ENCODE measurements at regions not wholly inside any gene's neighbourhood (a gene's known extent, or its start where the extent isn't known, plus 50 kb on each side); places are given as distances from the start of the nearest gene placed in this dataset.

DNA sequence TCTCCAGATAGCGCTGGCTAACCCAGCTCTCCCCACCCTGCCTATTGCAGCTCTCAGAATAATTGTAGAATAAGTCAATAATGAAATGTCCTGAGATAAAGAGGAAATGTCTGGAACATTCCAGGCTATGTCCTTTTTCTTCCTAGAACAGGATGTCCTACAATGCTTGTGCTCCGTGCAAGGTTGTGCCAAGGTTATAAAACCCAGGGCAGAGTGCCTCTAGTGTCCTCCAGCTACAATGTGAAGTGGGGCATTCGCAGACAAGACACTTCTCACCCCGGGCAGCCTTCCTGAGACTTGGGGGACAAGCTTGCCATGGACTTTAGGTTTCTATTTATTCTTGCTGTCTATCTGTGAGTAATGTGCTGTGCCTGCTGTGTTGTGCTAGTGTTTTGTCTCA, 900.6 kb downstream of the TUSC7 start:
- H3K4me1 Mint-ChIP-seq (ENCODE audit: low read depth): no peaks in the 10 kb centered on the region
- POLR2A ChIA-PET: no interaction called here
- ATAC-seq (no peak), DNase-seq (no peak)
- H3K27me3 Mint-ChIP-seq (ENCODE audit: low read depth): no peaks in the 10 kb centered on the region
- H3K27ac Mint-ChIP-seq: no peak overlapping the region
- CTCF ChIA-PET: no interaction called here
- H3K36me3 Mint-ChIP-seq (ENCODE audit: low read depth): no peaks in the 10 kb centered on the region
- no peak overlapping the region for H3K4me3 Mint-ChIP-seq
- H3K9me3 Mint-ChIP-seq (ENCODE audit: insufficient read depth): no peaks in the 10 kb centered on the region

DNA sequence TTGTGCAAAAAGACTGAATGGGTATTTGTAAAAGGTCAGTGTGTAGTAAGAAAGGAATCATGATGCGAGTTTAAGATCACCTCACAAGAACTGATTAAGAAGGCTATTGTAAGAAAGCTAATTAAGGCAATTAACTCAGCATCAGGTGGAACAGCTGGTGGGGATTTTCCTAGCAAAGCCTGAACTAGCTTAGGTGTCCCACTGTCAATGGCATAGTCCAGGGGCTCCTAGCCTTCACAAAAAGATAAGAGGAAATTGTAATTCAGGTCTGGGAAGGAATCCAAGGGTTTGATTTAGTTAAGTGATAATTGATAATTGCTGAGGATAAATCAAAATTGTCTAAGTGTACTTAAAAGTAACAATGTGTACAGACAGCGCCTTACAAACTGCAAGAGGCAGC, 901.6 kb downstream of the TUSC7 start:
- POLR2A ChIA-PET: no interaction called here
- no peaks in the 10 kb centered on the region for H3K36me3 Mint-ChIP-seq (ENCODE audit: low read depth)

DNA sequence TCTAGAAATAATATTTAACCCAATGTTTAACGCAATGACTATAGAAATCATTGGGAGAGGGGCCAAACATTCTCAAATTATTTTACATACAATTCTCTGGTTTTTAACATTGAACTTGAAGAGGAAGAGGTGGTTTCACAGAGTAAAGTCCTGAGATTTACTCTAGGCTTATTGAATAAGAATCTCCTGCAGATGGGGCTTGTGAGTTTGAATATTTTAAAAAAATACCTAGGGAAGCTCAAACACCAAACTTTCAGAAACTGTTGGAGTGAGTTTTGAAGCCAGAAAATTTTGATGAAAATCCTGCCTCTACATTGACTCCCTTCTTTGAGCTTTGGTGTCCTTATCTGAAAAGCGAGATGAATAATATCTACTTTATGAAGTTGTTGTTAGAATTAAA, 906.6 kb downstream of the TUSC7 start:
- H3K4me3 Mint-ChIP-seq: no peak overlapping the region
- ChIA-PET CTCF (no interaction called here), POLR2A (no interaction called here)
- ATAC-seq (no peak), DNase-seq (no peak)
- no peaks in the 10 kb centered on the region for H3K36me3 Mint-ChIP-seq (ENCODE audit: low read depth)
- no peaks in the 10 kb centered on the region for H3K27me3 Mint-ChIP-seq (ENCODE audit: low read depth)
- no peak overlapping the region for H3K27ac Mint-ChIP-seq
- H3K4me1 Mint-ChIP-seq (ENCODE audit: low read depth): no peaks in the 10 kb centered on the region
- no peaks in the 10 kb centered on the region for H3K9me3 Mint-ChIP-seq (ENCODE audit: insufficient read depth)

More for the DNA sequence above, 901.6 kb downstream of the TUSC7 start:
- no peak for DNase-seq
- Mint-ChIP-seq H3K27ac (no peak overlapping the region), H3K27me3 (ENCODE audit: low read depth) (no peaks in the 10 kb centered on the region), H3K4me1 (ENCODE audit: low read depth) (no peaks in the 10 kb centered on the region), H3K9me3 (ENCODE audit: insufficient read depth) (no peaks in the 10 kb centered on the region), H3K4me3 (no peak overlapping the region)
- CTCF ChIA-PET: no interaction called here
- no peak for ATAC-seq

DNA sequence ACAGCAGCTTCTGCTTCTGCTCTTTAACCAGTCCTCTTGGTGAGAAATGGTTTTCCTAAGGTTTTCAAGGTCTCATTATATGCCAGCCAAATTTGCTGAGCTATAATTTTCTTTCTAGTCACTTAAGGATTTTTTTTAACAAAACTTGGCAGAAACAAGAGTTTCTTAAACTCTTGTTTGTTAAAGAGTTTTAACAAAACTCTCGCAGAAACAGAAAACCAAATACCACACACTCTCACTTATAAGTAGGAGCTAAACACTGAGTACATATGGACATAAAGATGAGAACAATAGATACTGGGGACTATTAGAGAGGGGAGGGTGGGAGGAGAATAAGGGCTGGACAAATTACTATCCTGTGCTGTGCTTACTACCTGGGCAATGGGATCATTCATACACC, 908.3 kb downstream of the TUSC7 start:
- Mint-ChIP-seq H3K27me3 (ENCODE audit: low read depth) (no peaks in the 10 kb centered on the region), H3K4me1 (ENCODE audit: low read depth) (no peaks in the 10 kb centered on the region), H3K4me3 (no peak overlapping the region), H3K9me3 (ENCODE audit: insufficient read depth) (no peaks in the 10 kb centered on the region), H3K36me3 (ENCODE audit: low read depth) (no peaks in the 10 kb centered on the region), H3K27ac (no peak overlapping the region)
- POLR2A ChIA-PET: no interaction called here
- no peak for DNase-seq
- CTCF ChIA-PET: no interaction called here
- no peak for ATAC-seq

DNA sequence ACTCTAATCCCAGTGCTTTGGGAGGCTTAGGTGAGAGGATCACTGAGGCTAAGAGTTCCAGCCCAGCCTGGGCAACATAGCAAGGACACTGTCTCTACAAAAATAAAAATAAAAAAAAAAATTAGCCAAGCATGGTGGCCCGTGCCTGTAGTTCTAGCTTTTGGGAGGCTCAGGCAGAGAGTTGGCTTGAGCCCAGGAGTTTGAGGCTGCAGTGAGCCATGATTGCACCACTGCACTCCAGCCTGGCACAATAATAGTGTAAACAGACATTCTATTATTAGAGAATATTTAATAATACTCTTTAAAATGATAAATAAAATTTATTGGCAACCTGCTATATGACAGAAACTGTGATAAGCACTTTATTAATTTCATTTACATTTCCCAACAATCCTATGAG, 908.9 kb downstream of the TUSC7 start:
- Mint-ChIP-seq H3K27me3 (ENCODE audit: low read depth) (no peaks in the 10 kb centered on the region), H3K4me3 (no peak overlapping the region), H3K9me3 (ENCODE audit: insufficient read depth) (no peaks in the 10 kb centered on the region), H3K4me1 (ENCODE audit: low read depth) (no peaks in the 10 kb centered on the region), H3K36me3 (ENCODE audit: low read depth) (no peaks in the 10 kb centered on the region), H3K27ac (no peak overlapping the region)
- ChIA-PET CTCF (no interaction called here), POLR2A (no interaction called here)
- ATAC-seq (no peak), DNase-seq (no peak)

DNA sequence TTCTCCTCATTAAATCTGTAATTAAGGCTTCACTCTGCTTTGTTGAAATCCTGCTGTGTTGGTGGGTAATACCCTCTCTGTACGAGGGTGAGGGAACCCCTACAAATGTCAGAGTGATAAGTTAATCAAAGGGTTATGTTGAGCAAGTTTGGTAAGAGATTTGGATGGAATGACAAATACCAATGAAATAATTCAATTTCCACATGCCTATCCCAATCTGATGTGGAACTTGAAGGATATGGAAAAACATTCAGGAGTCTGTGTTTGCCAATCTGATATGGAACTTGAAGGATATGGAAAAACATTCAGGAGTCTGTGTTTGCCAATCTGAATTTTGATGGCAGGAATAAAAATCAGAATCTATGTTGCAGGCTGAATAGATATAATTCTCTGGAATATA, 910.2 kb downstream of the TUSC7 start:
- H3K27me3 Mint-ChIP-seq (ENCODE audit: low read depth): no peaks in the 10 kb centered on the region
- no peak for DNase-seq

DNA sequence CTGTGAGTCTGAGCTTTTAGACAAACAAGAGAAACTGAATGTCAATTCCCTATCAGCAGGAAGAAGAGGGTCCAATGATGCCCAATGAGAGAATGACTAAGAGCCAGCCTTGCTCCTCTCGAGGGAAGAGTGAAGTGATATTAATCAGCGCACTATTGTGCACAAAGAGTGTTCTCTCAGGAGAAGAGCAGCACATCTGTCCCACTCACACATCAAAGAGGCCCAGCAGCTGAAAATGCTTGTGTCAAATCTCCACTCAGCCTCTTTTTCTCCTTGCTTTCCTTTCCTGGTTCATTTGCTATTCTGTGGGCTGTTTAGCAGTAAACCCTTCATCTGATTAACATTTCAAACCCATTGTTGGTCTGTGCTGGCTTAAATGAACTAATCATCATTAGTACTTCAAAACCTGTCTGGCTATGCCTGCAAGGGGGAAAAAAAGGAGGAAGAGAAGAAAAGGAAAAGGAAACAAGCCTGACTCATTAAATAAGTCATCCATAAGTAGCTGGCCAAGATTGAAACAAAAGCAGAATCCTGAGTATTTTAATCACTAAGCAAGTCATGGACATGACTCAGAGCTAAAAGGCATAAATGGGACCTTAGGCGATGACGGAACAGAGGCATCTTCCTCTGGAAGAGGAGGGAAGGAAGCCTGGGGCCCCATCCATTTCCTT, 912.7 kb downstream of the TUSC7 start:
- CTCF ChIA-PET: no interaction called here
- Mint-ChIP-seq H3K27me3 (ENCODE audit: low read depth) (no peaks in the 10 kb centered on the region), H3K27ac (no peak overlapping the region), H3K4me3 (no peak overlapping the region), H3K36me3 (ENCODE audit: low read depth) (no peaks in the 10 kb centered on the region), H3K9me3 (ENCODE audit: insufficient read depth) (peaks cover 6% of the 10 kb centered on the region), H3K4me1 (ENCODE audit: low read depth) (no peaks in the 10 kb centered on the region)
- no peak for ATAC-seq
- POLR2A ChIA-PET: no interaction called here
- DNase-seq: no peak

More for the DNA sequence above, 910.2 kb downstream of the TUSC7 start:
- H3K36me3 Mint-ChIP-seq (ENCODE audit: low read depth): no peaks in the 10 kb centered on the region
- H3K4me1 Mint-ChIP-seq (ENCODE audit: low read depth): no peaks in the 10 kb centered on the region
- ChIA-PET POLR2A (no interaction called here), CTCF (no interaction called here)
- no peak for ATAC-seq
- peaks cover 3% of the 10 kb centered on the region for H3K9me3 Mint-ChIP-seq (ENCODE audit: insufficient read depth)
- no peak overlapping the region for H3K27ac Mint-ChIP-seq
- H3K4me3 Mint-ChIP-seq: no peak overlapping the region

DNA sequence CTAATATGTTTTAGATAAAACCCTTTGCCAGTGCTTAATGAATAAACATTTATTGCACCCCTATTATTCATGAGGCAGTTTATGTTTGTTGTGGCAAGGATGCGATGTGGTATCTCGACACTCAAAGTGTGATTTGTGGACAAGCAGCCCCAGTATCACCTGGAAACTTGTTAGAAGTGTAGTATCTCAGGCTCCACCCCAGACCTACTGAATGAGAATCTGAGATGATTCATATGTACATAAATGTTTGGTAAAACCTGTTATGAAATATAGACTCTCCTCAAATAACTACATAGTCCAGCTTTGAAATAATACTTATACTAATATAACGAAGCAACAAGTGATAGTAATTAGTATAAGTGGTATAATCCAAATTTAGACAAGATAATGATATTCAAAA, 914.8 kb downstream of the TUSC7 start:
- no peak for DNase-seq
- ChIA-PET POLR2A (no interaction called here), CTCF (no interaction called here)
- no peaks in the 10 kb centered on the region for H3K4me1 Mint-ChIP-seq (ENCODE audit: low read depth)
- no peaks in the 10 kb centered on the region for H3K27me3 Mint-ChIP-seq (ENCODE audit: low read depth)
- no peak overlapping the region for H3K27ac Mint-ChIP-seq
- no peak for ATAC-seq
- no peak overlapping the region for H3K4me3 Mint-ChIP-seq
- no peaks in the 10 kb centered on the region for H3K36me3 Mint-ChIP-seq (ENCODE audit: low read depth)
- peaks cover 6% of the 10 kb centered on the region for H3K9me3 Mint-ChIP-seq (ENCODE audit: insufficient read depth)

DNA sequence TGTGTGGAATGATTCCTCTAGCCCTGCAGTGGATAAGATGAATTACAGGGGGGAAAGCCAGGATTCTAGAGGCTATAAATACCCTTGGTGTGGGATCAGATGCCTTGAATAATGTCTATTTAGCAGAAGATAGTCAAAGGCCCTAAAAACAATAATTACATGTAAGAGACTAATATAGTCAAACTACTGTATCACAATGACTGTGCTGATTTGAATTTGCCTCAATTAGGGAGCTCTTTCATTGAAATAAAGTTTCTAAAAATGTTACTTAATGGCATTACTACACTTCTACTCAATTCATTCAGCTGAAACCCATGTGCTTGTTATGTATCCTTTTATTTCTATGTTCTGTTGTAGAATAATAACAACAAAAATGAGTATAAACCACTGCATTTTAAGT, 915.6 kb downstream of the TUSC7 start:
- POLR2A ChIA-PET: no interaction called here
- CTCF ChIA-PET: no interaction called here
- DNase-seq (no peak), ATAC-seq (no peak)
- H3K36me3 Mint-ChIP-seq (ENCODE audit: low read depth): no peaks in the 10 kb centered on the region
- H3K9me3 Mint-ChIP-seq (ENCODE audit: insufficient read depth): peaks cover 6% of the 10 kb centered on the region
- no peak overlapping the region for H3K27ac Mint-ChIP-seq
- no peak overlapping the region for H3K4me3 Mint-ChIP-seq
- no peaks in the 10 kb centered on the region for H3K4me1 Mint-ChIP-seq (ENCODE audit: low read depth)
- no peaks in the 10 kb centered on the region for H3K27me3 Mint-ChIP-seq (ENCODE audit: low read depth)

DNA sequence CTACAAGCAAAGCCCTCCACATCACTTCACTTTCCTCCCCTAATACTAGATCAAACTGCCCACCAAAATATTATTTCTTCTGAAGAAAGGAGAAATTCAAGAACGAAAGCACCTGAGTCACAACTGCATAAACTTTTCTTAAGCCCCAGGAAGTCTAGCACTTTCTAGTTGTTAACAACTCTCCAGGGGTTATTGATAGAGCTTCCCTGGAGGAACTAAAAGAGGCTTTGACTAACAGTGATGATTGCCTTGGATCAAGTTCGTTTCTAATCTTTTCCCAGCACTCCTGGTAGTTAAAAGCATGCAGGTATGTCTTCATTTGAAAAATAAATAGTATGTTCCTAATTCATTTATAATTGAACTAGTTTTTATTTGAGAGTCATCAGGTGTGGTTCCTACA, 917.0 kb downstream of the TUSC7 start:
- Mint-ChIP-seq H3K9me3 (ENCODE audit: insufficient read depth) (peaks cover 6% of the 10 kb centered on the region), H3K4me3 (no peak overlapping the region), H3K27me3 (ENCODE audit: low read depth) (no peaks in the 10 kb centered on the region), H3K36me3 (ENCODE audit: low read depth) (no peaks in the 10 kb centered on the region), H3K27ac (no peak overlapping the region), H3K4me1 (ENCODE audit: low read depth) (no peaks in the 10 kb centered on the region)
- ChIA-PET CTCF (no interaction called here), POLR2A (no interaction called here)
- DNase-seq (no peak), ATAC-seq (no peak)

DNA sequence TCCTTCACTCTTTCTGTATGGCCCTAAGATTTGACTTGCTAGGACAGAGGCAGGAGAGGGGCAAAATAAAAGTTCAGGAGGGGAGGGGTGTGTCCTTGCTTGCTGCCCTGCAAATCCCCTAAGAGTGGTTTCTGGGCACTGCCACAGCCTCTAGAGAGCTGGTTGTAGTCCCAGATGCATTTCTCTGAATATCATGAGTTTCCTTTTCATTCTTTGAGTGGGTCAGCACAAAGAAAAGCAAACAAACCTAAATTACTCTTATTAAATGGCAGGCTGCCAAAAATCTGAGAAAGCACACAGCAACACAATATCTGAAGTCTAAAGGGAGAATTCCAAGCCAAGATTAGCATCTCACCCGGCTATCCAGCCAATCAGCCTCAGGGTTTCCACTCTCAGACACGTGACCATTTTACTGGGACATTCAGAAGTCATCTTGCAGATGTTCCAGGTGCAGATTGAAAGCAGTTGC, 919.3 kb downstream of the TUSC7 start:
- no peaks in the 10 kb centered on the region for H3K4me1 Mint-ChIP-seq (ENCODE audit: low read depth)
- POLR2A ChIA-PET: no interaction called here
- no peaks in the 10 kb centered on the region for H3K27me3 Mint-ChIP-seq (ENCODE audit: low read depth)
- DNase-seq: no peak
- CTCF ChIA-PET: no interaction called here
- no peak overlapping the region for H3K27ac Mint-ChIP-seq
- no peaks in the 10 kb centered on the region for H3K36me3 Mint-ChIP-seq (ENCODE audit: low read depth)
- no peak overlapping the region for H3K4me3 Mint-ChIP-seq
- peaks cover 6% of the 10 kb centered on the region for H3K9me3 Mint-ChIP-seq (ENCODE audit: insufficient read depth)
- no peak for ATAC-seq

DNA sequence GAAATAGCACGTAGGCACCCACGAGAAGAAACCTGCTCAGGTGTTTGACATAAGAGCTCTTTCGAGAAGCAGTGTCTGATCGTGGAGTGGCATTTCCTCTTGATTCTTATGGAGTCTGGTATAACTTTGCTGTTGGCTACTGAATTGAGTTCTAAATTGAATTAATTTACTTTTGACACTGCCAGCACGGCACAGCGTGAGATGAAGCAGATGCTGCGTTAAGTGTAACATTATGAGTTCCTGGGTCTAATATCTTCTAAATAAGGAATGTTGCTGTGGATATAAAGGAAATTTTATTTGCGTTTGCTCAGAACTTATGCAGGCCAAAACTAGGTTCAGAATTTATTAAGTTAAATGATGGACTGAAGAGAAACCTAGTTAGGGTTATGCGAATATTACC, 919.9 kb downstream of the TUSC7 start:
- Mint-ChIP-seq H3K4me1 (ENCODE audit: low read depth) (no peaks in the 10 kb centered on the region), H3K4me3 (no peak overlapping the region), H3K27ac (no peak overlapping the region), H3K36me3 (ENCODE audit: low read depth) (no peaks in the 10 kb centered on the region), H3K27me3 (ENCODE audit: low read depth) (no peaks in the 10 kb centered on the region), H3K9me3 (ENCODE audit: insufficient read depth) (peaks cover 6% of the 10 kb centered on the region)
- ChIA-PET POLR2A (no interaction called here), CTCF (no interaction called here)
- ATAC-seq (no peak), DNase-seq (no peak)

DNA sequence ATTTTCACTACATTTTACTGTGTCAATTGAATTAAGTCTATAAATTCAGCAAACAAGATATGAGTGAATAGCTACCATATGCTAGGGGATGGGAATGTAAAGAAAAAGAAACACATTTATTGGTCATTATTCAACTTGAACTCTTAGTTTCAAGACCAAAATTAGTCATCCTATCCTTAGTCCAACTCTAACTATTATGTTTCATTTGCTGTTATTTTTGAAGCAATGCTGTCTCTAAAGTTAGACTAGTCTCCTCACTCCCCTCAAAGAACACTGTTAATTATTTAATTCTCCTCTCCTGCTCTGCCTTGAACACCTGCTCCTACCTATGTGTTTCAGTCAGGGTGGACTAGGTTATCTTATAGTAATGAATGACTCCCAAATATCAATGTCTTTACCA, 920.9 kb downstream of the TUSC7 start:
- no peak for DNase-seq
- ChIA-PET POLR2A (no interaction called here), CTCF (no interaction called here)
- H3K36me3 Mint-ChIP-seq (ENCODE audit: low read depth): no peaks in the 10 kb centered on the region
- H3K4me3 Mint-ChIP-seq: no peak overlapping the region
- no peaks in the 10 kb centered on the region for H3K9me3 Mint-ChIP-seq (ENCODE audit: insufficient read depth)
- H3K27ac Mint-ChIP-seq: no peak overlapping the region
- no peaks in the 10 kb centered on the region for H3K4me1 Mint-ChIP-seq (ENCODE audit: low read depth)
- no peaks in the 10 kb centered on the region for H3K27me3 Mint-ChIP-seq (ENCODE audit: low read depth)
- ATAC-seq: no peak

Data from activated CD8-positive, alpha-beta T cell treated with anti-CD3 and anti-CD28 coated beads, Interleukin-2, amount 10 ng/mL, durations not matched to agents 7 days and 5 days (primary cell).